ENCODE measurements at regions not wholly inside any gene's neighbourhood (a gene's known extent, or its start where the extent isn't known, plus 50 kb on each side); places are given as distances from the start of the nearest gene placed in this dataset.

GRCh38 chr15:97470417-97470816 is 490.1 kb upstream of the ARRDC4 start:
- Histone ChIP-seq H3K27me3 (no peaks in the 10 kb centered on the region), H3K4me1 (replicated peaks in 1 of 2) (no peaks in the 10 kb centered on the region), H3K36me3 (replicated peaks in 1 of 2) (no peaks in the 10 kb centered on the region), H3K27ac (no peak overlapping the region), H3K4me3 (no peak overlapping the region), H3K9me3 (replicated peaks in 1 of 3) (no peaks in the 10 kb centered on the region)
- TF ChIP-seq CTCF (IDR thresholded peaks at IDR 0.05) (no peak), POLR2A (IDR thresholded peaks at IDR 0.05) (no peak)
- intact Hi-C loops (cut with DNase I), result no loop called here
- no peak for DNase-seq

- no peaks in the 10 kb centered on the region for H3K4me1 ChIP-seq (replicated peaks in 1 of 2)
- no peaks in the 10 kb centered on the region for H3K36me3 ChIP-seq (replicated peaks in 1 of 2)
- 64 to 87% (median 69%) methylated on average over 1 of the region's 1 CpG for WGBS, 4 donors
- intact Hi-C loops (cut with DNase I), result no loop called here
- DNase-seq, result no peak
- no peaks in the 10 kb centered on the region for H3K9me3 ChIP-seq (replicated peaks in 1 of 3)
- H3K4me3 ChIP-seq, result no peak overlapping the region
- H3K27me3 ChIP-seq, result no peaks in the 10 kb centered on the region
- TF ChIP-seq CTCF (IDR thresholded peaks at IDR 0.05), result no peak
- no peak for TF ChIP-seq POLR2A (IDR thresholded peaks at IDR 0.05)
- no peak overlapping the region for H3K27ac ChIP-seq
These were observed 486.9 kb upstream of the ARRDC4 start for GRCh38 chr15:97473627-97474026.

GRCh38 chr15:97479957-97480356 is 480.5 kb upstream of the ARRDC4 start:
- no peaks in the 10 kb centered on the region for H3K36me3 ChIP-seq (replicated peaks in 1 of 2)
- no peak overlapping the region for H3K27ac ChIP-seq
- DNase-seq, result no peak
- H3K4me1 ChIP-seq (replicated peaks in 1 of 2), result no peaks in the 10 kb centered on the region
- no peaks in the 10 kb centered on the region for H3K27me3 ChIP-seq
- intact Hi-C loops (cut with DNase I), result no loop called here
- WGBS, 4 donors, result 81 to 89% (median 86%) methylated on average over 3 of the region's 3 CpGs
- TF ChIP-seq POLR2A (IDR thresholded peaks at IDR 0.05) (no peak), CTCF (IDR thresholded peaks at IDR 0.05) (no peak)
- H3K9me3 ChIP-seq (replicated peaks in 1 of 3), result no peaks in the 10 kb centered on the region
- H3K4me3 ChIP-seq, result no peak overlapping the region

- 38 to 61% (median 46%) methylated on average over 3 of the region's 3 CpGs for WGBS, 4 donors
- TF ChIP-seq CTCF (IDR thresholded peaks at IDR 0.05) (no peak), POLR2A (IDR thresholded peaks at IDR 0.05) (no peak)
- Histone ChIP-seq H3K27me3 (no peaks in the 10 kb centered on the region), H3K4me1 (replicated peaks in 1 of 2) (no peaks in the 10 kb centered on the region), H3K27ac (no peak overlapping the region), H3K4me3 (no peak overlapping the region), H3K36me3 (replicated peaks in 1 of 2) (no peaks in the 10 kb centered on the region), H3K9me3 (replicated peaks in 1 of 3) (no peaks in the 10 kb centered on the region)
- DNase-seq, result no peak
- intact Hi-C loops (cut with DNase I), result no loop called here
These were observed 478.0 kb upstream of the ARRDC4 start for GRCh38 chr15:97482521-97482920.
